Transverse colon (tissue), 3 donors: ENCODE measurements at regions not wholly inside any gene's neighbourhood (a gene's known extent, or its start where the extent isn't known, plus 50 kb on each side); places are given as distances from the start of the nearest gene placed in this dataset.
"Not testable (repeated sequence)": the region's sequence is repeated elsewhere in the genome, so short reads cannot be mapped to it uniquely, and the experiment has no call there.

Experiments
- POLR2A ChIP-seq: fragments of 450-650 bp; IDR thresholded peaks from one replicate; pipeline ENCODE4 v1.6.1; 2016; ENCODE audit warnings: antibody characterized with exemption, mild to moderate bottlenecking, moderate library complexity
- TF ChIP-seq, protein P1 (sequence below), 5 experiments: fragments of 200-600 bp in 3 of 5; fragments of 450-650 bp in 2 of 5; sonication (generic) in 3 of 5; IDR thresholded peaks; 1 replicate in 2 of 5; 2 replicates in 3 of 5; pipeline ENCODE4 v1.5.1; 2016 to 2017; ENCODE audit warnings: antibody characterized with exemption in 5 of 5, inconsistent platforms in 3 of 5, mild to moderate bottlenecking in 2 of 5, moderate library complexity in 1 of 5

- TF ChIP-seq, protein P1, sequence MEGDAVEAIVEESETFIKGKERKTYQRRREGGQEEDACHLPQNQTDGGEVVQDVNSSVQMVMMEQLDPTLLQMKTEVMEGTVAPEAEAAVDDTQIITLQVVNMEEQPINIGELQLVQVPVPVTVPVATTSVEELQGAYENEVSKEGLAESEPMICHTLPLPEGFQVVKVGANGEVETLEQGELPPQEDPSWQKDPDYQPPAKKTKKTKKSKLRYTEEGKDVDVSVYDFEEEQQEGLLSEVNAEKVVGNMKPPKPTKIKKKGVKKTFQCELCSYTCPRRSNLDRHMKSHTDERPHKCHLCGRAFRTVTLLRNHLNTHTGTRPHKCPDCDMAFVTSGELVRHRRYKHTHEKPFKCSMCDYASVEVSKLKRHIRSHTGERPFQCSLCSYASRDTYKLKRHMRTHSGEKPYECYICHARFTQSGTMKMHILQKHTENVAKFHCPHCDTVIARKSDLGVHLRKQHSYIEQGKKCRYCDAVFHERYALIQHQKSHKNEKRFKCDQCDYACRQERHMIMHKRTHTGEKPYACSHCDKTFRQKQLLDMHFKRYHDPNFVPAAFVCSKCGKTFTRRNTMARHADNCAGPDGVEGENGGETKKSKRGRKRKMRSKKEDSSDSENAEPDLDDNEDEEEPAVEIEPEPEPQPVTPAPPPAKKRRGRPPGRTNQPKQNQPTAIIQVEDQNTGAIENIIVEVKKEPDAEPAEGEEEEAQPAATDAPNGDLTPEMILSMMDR (IDR thresholded peaks at IDR 0.05): not testable (repeated sequence)
- TF ChIP-seq POLR2A: not testable (repeated sequence)
Observed at GRCh38 chr5:10016559-10016958, 233.1 kb downstream of the ATPSCKMT start.
